ENCODE measurements at regions not wholly inside any gene's neighbourhood (a gene's known extent, or its start where the extent isn't known, plus 50 kb on each side); places are given as distances from the start of the nearest gene placed in this dataset.

GRCh38 chr9:96020792-96021550 is 145.5 kb downstream of the ERCC6L2 start:
- DNase-seq (ENCODE audit: low read depth), result peak; percentile 23
- TF ChIP-seq CTCF (IDR thresholded peaks at IDR 0.05; ENCODE audit: insufficient read depth, low read depth, low read length, missing control alignments), result no peak
- H3K4me3 ChIP-seq (ENCODE audit: low read depth, low read length), result peak overlapping the region; percentile 50

- no peak for DNase-seq (ENCODE audit: low read depth)
- no peak for TF ChIP-seq CTCF (IDR thresholded peaks at IDR 0.05; ENCODE audit: insufficient read depth, low read depth, low read length, missing control alignments)
- peak overlapping the region; percentile 50 for H3K4me3 ChIP-seq (ENCODE audit: low read depth, low read length)
Observed at GRCh38 chr9:96020300-96020791, 144.9 kb downstream of the ERCC6L2 start.
